LHCN-M2 (cell line): ENCODE measurements at regions not wholly inside any gene's neighbourhood (a gene's known extent, or its start where the extent isn't known, plus 50 kb on each side); places are given as distances from the start of the nearest gene placed in this dataset.

ENCODE experiments used
- DNase-seq: peaks from one replicate; pipeline ENCODE4 v3.0.0-alpha.2; 2012; ENCODE audit warnings: low read depth

DNA sequence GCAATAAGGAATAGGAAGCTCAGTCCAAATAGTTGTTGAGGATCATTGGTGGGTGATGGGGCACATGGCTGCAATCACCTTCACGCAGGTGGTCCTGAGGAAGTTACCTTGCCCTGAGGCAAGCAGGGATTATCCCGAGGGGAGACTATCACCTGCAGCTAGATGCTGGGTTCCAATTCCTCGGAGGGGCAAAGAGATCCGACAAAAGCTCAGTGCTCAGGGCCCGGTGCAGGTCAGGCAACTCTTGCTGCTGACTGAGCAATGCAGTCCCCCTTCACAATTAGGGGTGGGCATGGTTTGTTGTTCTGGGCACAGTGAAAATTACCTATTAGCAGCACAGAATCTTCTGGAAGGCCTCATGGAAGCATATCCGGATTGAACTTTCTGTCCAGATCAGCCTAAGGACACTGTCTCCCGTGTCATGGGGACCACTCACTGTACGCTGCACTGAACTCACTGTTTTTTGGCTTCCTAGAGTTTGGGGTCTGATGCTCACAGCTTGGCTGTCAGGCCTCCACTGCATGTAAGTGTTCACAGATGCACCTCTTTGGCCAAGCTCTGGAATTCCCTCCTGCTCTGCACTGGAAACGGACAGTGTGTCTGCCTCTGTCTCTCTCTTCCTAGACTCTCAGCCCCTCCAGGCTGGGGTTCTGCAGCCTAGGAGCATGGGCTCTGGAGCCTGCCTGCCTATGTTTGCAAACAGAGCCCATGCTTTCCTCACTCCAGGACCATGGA, 372.7 kb downstream of the ZNF536 start:
- no peak for DNase-seq

GRCh38 chr19:30743702-30744101, 371.5 kb downstream of the ZNF536 start:
- DNase-seq, result no peak

DNA sequence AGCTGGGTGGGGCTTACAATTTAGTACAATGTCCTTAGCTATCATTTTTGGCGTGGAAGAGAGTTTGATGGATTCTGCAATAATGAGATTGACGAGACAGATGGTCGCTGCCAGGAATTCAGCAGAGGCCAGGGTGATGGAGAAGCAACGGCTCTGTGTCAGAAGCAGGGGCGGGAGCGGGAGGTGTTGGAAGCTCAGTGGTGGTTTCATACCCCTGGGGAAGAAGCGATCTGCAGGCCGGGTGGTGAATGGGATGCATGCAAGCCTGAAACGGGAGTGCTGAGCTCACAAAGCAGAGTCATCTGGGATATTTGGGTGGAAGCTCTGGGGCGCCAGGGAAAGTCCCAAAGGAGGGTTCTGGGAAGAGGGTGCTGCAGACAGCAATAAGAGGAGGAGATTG, 370.8 kb downstream of the ZNF536 start:
- no peak for DNase-seq

DNA sequence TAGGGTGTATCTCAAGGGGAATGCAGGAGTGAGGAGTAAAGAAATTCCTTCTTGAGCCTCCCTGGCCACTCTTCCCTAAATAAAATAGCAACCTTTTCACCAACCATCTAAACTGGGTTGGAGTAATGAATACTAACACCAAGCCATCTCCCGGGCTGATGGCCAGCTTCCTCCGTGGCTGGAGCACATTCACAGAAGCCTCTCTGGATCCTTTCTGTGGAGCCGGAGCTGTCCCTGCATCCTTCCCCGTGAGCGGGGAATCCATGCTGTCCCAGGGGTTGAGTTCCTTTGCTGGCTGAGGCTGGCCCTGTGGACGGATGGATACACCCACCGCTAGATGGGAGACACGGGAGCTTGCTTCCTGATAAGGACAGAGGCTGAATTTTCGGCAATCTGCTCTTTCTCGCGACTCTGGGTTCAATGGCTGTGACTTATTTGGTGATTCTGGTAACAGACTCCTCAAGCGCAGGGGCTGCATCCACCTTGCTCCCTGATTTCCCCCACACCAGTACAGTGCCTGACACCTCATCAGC, 370.3 kb downstream of the ZNF536 start:
- no peak for DNase-seq

DNA sequence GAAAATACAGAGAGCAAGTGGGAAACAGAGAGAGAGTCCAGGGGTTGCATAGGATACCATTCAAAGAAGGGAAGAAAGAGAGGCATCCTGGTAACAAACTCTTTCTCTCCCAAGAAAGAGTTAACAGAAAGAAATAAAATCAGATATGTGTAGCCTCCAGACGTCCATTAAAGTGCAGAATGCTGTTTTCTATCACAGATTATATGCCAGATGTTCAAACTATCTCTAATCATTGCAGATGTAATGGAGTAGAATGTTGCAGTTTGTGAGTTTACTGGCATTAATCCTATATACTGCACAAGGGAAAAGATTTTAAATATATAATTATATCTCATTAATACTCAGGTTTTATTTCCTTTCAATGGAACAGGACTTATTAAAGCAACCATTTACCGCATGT, 369.4 kb downstream of the ZNF536 start:
- no peak for DNase-seq

DNA sequence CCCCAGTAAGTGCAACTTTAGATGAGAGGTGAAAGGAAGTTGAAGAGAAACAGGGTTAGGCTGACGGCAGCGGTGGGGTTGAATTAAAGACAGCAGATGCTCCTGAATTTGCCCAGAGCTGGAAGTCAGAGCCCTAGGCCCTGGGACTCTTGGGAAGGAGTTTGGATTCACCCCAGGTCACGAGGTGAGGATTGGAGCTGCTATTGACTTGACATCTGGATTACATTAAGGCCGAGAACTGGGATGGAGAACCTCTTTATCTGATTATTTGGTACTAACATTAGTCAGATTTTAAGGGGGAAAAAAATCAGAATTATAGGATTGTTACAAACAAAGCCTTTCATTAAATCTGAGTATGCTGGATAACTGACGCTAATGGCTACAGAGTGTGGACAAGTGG, 367.2 kb downstream of the ZNF536 start:
- DNase-seq, result no peak

- DNase-seq, result no peak
Measured at GRCh38 chr19:30738047-30738446, 365.9 kb downstream of the ZNF536 start.

GRCh38 chr19:30734669-30735068, 362.5 kb downstream of the ZNF536 start:
- DNase-seq, result no peak

DNA sequence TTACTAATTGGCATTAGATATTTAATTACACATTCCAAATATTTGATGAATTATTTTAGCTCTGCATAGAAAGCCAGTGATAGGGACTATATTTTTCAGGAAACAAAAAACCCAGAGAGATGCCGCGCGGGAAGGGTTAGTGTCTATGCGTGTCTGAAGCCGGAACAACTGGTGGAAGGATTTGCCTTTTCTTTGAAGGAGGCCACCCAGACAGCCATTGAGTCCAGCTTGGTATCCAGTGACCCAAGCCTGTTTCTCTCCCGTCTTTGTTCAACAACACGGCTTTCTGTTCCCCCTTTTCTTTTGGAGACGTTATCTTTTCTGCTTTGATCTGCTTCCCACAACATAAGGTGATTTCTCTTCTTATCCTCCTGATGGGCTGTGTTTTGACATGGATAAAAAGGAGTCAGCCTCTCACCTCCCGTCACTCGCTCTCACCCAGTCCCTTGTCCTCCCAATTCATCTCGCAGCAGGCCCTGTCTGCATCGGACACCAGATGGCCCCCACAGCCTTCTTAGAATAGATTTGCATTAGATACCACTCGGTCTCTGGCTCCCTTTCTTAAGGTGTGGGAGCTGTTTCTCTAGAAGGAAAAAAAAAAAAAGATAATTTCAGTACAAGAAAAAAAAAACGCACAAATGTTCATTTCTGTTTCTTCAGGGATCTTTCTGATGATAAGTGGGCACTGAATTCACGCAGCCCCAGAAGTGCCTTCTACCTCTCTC, 361.8 kb downstream of the ZNF536 start:
- DNase-seq, result no peak

GRCh38 chr19:30731591-30731990, 359.4 kb downstream of the ZNF536 start:
- no peak for DNase-seq

- DNase-seq, result no peak
Measured at GRCh38 chr19:30729451-30729850, 357.3 kb downstream of the ZNF536 start.

DNA sequence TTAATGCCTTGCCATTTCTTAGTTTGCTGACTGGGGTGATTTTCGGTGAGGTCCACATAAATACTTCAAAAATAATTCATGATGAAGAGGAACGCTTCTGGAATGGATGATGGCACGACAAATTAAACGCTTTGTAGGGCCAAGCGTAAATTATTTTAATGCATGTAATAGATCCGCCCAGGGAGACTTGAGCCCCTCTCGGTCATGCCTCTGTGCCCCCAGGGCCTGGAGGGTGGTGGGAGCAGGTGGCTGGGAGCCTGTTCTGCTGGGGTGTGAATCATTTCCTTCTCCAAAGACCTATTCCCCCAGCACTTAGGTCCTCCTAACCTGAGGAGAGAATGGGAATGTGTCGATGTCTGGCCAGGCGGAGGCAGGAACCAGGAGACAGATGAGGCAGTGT, 350.6 kb downstream of the ZNF536 start:
- no peak for DNase-seq

- DNase-seq, result no peak
Measured at GRCh38 chr19:30722186-30722585, 350.0 kb downstream of the ZNF536 start.

DNA sequence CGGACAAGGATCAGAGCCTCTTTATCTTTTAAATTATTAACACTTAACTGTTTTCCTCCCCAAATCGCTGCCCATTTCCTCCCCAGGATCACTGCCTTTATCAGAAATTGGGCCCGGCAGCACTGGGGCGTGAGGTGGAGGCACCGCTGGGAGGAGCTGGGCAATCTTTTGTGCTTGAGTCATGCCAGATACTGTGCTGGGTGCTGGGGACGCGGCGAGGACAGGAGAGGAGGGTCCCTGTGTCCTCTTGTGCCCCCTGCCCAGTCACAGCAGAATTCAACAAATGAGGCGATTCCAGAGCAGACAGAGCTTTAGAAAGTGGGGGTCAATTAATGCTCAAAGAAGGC, 347.8 kb downstream of the ZNF536 start:
- peak; percentile 1 for DNase-seq

- DNase-seq, result peak; percentile 3
Measured at GRCh38 chr19:30719189-30719998, 347.2 kb downstream of the ZNF536 start.

GRCh38 chr19:30718707-30719106, 346.5 kb downstream of the ZNF536 start:
- DNase-seq, result no peak

DNA sequence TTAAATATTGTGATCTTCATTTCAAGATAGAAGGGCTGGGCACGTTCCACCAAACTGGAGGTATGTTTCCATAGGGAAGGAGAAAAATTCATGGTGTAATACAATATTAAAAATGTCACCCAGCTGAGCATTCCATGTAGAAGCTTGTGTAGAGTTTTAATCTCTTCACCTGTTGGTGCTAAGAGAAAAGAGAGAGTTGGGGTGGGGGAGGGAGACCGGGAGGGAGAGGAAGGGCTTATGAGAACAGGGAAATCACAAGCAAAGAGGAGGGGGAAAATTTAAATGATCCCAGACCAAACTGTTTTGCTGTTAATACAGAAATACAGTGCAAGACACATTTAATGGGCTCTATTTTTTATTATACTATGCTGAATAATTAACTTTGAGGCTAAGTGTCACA, 345.8 kb downstream of the ZNF536 start:
- no peak for DNase-seq

DNA sequence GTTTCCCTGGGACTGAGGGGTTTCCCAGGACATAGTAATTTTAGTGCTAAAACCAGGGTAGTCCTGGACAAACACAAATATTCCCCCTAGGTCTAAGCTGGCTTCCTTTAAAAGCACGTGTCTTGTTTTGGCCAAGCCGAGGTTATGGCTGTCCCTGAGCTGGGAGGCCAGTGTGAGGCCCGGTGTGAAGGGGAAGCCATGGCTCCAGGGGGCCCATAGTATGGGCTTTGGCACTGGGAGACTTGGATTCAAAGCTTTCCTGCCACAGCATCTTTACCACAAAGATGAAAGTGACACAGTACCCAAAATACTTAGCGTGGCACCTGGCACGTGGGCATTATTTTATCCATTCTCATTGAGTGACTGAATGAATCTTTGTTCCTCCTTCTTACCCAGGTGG, 345.2 kb downstream of the ZNF536 start:
- DNase-seq, result no peak

DNA sequence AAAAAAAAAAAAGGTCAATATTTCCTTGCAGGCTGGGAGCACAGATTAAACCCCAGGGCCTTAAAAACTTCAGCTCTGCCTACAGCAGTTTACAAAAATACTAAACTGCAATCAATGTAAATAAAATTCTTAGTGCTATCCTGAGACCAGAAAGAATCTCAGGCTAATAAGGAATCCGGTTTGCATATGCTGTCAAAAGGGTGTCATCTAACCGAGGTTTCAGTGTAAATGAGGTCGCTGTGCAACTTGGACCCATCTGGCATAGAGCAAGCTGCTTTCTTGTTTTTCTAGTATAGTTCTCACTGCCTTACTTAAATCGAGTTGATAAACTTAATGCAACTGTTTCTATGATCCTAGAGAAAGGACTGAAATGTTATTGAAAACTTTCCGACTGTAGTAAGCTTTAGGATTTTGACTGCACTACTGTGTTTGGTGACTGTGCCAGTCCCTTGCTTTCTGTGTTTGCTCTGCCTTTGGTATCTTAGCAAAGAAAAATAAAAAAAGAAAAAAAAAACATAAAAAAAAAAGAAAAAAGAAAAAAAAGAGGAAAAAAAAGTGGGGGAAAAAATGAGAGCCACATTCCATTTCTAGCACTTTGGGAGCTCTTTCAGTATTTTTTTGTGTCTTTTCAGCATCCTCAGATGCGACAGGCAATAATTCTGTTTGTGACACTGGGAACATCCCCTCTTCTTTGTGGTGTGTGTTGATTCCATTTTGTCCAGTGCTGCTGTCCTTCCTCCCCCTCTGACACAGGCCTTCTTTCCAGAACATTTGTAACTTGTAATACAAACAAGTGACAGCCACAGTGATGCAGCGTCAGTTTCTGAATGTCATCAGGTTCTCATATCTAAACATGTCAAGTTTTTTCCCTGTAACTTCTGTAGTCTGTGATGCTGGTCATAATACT, 340.5 kb downstream of the ZNF536 start:
- DNase-seq, result no peak

DNA sequence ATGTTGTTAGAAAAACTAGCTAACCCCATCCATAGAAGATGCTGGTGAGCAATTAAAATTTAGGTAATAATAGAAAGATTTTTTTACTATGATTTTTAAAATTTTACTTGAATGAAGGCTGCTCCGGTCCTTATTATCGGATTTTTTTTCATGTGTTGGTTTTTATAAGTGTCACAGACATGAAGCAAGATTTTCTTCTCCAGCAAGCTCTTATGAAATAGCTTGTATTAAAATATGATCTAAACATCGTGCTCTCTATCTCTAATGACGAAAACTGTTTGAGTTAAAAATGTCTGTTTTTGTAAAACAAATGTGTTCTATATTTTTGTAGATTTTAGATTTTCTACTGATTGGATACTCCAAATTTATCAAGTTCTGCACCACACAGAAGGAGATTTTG, 339.6 kb downstream of the ZNF536 start:
- no peak for DNase-seq

DNA sequence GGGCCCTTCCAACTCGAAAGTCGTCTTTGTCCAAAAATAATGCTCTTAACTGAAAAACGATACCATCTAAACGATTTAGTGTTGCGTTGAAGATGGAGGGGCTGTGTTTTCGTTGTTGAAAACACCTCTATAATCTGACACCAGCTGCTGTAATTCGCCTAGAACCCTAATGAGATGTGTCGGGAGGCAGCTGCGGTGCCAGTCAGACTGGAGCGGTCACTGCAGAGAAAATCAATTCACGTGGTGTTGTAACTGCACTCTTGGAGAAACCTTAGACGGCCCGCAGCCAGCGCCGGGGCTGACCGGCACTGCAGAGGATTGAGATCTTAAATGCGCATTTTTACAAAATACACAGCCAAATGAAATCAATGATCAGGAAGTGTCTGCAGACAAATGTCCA, 339.1 kb downstream of the ZNF536 start:
- DNase-seq, result no peak
